ENCODE measurements at regions not wholly inside any gene's neighbourhood (a gene's known extent, or its start where the extent isn't known, plus 50 kb on each side); places are given as distances from the start of the nearest gene placed in this dataset.
"Not testable (repeated sequence)": the region's sequence is repeated elsewhere in the genome, so short reads cannot be mapped to it uniquely, and the experiment has no call there.

DNA sequence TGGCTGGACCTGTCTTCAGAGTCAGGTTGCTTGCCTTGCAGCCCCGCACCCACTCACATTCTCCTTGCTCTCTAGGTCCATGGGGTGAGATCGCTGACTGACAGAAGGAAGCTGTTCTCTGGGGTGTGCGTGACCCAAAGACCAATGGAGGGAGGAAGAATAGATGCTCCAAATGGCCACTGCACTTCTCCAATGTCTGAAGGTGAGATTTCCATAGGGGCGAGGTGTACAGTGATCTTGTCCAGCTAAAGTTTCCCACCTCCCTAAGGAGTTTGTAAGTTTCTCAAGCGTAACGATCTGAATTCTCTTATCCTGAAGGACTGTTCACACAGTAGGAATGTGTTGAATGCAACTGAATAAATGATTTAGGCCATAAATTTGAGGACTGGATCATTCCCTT lies 211.9 kb upstream of the IRF2BP2 start:
- Histone ChIP-seq H3K27ac (no peak overlapping the region), H3K4me3 (no peak overlapping the region)
- no peak for DNase-seq (ENCODE audit: low spot score)
- TF ChIP-seq, protein P1, sequence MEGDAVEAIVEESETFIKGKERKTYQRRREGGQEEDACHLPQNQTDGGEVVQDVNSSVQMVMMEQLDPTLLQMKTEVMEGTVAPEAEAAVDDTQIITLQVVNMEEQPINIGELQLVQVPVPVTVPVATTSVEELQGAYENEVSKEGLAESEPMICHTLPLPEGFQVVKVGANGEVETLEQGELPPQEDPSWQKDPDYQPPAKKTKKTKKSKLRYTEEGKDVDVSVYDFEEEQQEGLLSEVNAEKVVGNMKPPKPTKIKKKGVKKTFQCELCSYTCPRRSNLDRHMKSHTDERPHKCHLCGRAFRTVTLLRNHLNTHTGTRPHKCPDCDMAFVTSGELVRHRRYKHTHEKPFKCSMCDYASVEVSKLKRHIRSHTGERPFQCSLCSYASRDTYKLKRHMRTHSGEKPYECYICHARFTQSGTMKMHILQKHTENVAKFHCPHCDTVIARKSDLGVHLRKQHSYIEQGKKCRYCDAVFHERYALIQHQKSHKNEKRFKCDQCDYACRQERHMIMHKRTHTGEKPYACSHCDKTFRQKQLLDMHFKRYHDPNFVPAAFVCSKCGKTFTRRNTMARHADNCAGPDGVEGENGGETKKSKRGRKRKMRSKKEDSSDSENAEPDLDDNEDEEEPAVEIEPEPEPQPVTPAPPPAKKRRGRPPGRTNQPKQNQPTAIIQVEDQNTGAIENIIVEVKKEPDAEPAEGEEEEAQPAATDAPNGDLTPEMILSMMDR (IDR thresholded peaks at IDR 0.05): no peak

DNA sequence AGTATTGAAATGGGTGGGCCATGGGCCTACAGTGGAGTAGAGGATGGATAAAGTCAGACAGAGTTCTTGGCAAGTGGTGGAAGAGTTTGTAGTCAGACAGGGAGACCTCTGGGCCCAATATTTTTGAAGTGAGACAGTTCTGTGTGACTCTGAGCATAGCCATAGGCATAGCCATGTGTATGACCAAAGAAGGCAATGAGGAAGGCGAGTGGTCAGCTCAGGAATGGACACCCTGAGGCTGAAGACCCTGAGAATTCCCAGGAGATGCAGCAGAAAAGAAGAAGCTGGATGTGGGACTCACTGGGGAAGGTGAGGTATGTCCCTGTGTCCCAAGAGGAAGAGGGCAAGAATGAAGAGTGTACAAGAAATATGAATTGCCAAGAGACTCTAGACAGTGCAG lies 210.6 kb upstream of the IRF2BP2 start:
- TF ChIP-seq, protein P1 (IDR thresholded peaks at IDR 0.05): no peak
- Histone ChIP-seq H3K27ac (no peak overlapping the region), H3K4me3 (no peak overlapping the region)
- no peak for DNase-seq (ENCODE audit: low spot score)

DNA sequence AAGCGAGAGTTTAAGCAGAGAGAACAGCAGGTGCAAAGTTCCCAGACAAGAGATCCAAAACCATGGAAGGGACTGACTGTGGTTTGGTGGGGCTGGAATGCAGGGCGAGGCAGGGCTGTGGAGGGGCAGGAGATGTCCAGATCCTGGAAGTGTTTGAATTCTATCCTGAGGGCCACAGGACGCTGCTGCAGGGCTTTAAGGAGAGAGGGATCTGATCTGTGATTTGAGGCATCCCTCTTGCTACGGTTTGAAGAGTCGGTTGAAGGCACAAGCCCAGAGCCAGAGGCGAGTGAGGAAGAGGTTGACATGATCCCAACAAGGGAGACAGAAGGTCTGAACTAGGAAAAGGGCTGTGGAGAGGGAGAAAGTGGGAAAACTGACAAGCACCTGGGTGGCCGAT lies 209.9 kb upstream of the IRF2BP2 start:
- H3K4me3 ChIP-seq; DNase-seq (ENCODE audit: low spot score); H3K27ac ChIP-seq: not testable (repeated sequence)

DNA sequence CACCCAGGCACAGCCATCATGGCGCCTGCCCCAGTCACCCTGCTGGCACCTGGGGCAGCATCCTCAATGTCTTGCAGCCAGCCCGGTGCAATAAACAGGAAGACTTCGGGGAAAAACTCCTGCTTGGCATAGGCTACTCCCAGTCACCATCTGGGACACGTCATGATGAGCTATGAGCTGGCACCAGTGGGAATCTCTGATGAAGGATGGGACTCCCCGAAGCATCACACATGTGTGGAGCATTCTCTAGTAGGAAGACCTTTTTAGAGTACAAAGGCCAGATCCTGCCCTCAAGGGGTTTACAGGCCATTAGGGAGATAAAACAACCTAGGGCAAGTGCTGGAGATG lies 208.0 kb upstream of the IRF2BP2 start:
- not testable (repeated sequence) for DNase-seq (ENCODE audit: low spot score); H3K4me3 ChIP-seq
- H3K27ac ChIP-seq: peak overlapping the region in 1 of 2 donors; percentile 71

DNA sequence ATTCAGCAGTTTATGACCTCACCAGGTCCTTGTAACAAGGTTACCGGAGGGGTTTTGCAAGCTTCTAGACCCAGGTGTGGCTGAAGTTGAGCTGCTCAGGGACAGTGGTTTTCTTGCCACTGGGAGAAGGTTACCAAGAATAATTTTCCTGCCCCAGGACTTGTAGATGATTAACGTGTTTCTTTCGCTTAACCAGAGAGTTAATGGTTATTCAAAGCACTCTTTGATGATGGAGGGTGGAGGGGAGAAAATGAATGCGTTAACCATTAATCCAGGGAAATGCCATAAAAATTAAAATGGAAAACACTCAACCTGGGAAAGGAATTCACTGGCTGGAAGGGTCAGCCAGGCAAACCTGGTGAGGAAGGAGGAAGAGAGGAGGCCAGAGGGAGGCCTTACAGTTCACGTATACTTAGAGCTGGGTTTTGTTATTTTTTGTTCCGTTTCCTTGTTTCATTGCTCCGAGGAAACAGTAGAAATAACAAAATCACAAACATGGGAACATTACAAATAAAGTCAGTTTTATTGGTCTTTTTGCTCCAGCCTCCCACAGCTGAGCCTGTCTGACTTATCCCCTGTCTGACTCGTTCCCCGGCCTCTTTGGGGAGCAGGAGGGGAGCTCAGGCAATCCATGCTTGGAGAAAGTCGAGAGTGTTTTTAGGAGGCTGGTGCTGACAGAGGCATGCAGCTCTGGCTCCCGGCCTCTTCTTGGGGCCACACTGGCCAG lies 207.5 kb upstream of the IRF2BP2 start:
- DNase-seq (ENCODE audit: low spot score); H3K4me3 ChIP-seq: not testable (repeated sequence)
- H3K27ac ChIP-seq: peak overlapping the region in 1 of 2 donors; percentile 71

DNA sequence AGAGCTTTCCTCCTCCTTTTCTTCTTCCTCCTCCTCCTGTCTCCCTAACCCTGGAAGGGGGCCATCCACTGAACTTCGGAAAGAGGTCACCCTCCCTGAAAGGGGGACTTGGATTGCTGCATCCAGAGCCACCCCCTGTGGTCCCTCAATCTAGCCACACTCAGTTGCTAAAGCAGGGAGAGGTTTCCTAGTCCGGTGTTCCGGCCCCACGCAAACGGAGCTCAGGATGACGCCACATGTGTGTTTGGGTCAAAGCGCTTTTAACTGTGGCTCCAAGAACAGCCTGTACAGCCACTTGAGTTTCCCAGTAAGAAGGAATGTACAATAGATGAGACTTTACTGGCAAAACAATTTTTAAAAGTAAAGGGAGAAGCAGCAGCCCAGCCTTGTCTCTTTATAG lies 206.9 kb upstream of the IRF2BP2 start:
- Histone ChIP-seq H3K4me3 (peak overlapping the region; percentile 44), H3K27ac (peak overlapping the region in 1 of 2 donors; percentile 71)
- not testable (repeated sequence) for DNase-seq (ENCODE audit: low spot score)

DNA sequence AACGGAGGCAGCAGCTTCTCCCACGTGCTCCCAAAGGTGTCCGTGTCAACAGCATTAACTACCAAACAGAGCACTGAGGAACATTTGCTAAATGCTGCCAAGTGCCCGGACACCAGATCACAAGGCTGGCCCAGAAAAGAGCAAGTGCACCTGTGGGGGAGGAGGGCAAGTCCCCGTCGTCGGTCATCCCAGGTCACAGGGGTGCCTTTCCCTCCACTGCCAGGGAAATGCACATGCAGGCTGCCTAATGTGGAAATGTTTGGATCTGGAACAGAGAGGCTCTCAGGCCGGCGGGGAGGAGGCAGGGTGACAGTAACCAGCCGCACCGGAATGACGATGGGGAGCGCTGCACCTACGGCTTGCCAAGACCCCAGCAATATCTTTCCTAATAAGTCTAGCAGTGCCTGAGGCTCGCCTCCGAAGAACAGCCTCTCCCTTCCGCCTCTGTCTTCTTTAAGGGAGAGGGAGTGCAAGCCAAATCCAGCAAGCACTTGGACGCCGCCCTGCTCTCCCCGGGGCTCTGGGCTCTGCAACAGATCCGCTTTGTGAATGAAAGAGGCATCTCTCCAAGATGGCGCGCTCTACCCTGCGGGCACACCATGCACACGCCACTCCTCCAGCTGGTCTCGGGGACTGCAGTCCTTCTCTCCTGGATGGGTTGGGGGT lies 206.3 kb upstream of the IRF2BP2 start:
- Histone ChIP-seq H3K4me3 (peak overlapping the region; percentile 44), H3K27ac (peak overlapping the region in 1 of 2 donors; percentile 71)
- DNase-seq (ENCODE audit: low spot score): not testable (repeated sequence)

DNA sequence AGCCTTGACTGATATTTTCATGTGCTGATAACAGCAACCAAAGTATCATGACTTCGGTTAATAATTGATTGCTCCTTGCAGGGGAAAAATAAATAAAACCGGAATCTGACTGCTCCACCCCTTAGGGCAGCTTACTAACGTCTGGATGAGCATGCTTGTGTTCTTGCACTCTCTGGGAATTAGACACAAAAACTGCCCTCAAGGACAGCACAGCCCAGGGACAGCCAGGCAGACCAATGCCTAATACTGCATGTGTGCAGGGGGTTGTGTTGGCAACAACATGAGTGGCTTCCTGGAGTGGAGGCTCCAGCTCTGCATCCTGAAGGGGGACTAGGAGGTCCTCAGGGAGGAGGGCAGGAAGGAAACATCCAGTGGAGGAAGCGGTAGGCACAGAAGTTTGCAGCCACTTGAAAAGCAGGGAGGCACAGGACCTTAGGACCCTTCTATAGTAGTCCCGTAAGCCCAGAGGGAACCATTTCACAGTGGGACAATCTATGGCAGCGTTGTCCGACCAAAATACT lies 205.4 kb upstream of the IRF2BP2 start:
- not testable (repeated sequence) for H3K4me3 ChIP-seq; H3K27ac ChIP-seq; DNase-seq (ENCODE audit: low spot score)

DNA sequence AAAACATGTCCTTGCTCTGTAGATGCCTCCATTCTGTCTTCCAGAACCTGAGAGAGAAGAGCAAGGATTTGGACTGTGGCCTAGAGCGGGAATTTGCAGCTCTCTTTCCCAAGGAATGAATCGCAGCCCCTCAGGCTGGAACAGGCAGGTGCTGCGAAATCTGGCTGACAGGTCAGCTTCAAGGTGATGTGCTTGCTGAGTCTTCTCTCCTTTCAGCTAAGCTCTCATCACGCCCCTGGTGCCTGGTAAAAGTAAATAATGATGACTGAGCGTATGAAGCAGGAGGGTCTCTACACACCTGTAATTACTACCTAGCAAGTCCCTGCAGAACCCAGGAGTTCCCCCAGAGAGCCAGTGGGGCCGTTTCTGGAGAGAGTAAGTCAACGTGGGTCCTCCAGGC lies 204.3 kb upstream of the IRF2BP2 start:
- not testable (repeated sequence) for DNase-seq (ENCODE audit: low spot score); H3K27ac ChIP-seq; H3K4me3 ChIP-seq

DNA sequence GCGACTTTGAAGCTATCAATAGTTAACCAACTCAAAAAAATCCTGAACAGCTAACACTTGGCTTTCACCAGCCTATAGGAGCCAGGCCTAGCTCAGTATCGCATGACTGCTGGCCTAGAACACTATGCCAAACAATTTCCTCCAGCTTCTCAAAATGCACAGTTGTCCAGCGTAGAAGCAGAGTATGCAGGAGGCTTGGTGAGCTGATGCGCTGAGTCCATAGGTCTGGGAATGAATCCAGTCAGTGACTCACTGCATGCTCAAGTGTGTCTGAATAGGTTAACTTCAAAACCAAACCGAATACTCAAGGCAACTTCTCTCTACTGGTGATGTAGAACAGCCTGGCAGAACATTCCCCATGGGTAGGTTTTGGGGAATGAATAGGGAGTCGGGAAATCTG lies 201.8 kb upstream of the IRF2BP2 start:
- H3K27ac ChIP-seq; H3K4me3 ChIP-seq; DNase-seq (ENCODE audit: low spot score): not testable (repeated sequence)

DNA sequence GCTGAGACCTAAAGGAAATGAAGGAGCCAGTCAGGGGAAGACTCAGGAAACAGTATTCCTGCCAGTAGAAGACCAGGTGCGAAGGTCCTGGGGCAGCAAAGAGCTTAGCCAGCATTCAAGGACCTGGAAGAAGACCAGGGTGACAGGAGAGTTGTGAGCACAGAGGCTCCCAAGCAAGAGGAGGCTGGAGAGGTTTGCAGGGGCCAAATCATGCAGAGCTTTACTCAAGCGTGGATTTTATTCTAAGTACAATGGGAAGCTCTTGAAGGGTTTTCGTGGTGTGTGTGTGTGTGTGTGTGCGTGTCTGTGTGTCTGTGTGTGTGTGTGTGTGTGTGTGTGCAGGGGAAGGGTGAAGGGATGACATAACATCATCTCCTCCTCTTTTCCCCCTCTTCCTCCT lies 200.7 kb upstream of the IRF2BP2 start:
- not testable (repeated sequence) for H3K4me3 ChIP-seq; H3K27ac ChIP-seq; DNase-seq (ENCODE audit: low spot score)

DNA sequence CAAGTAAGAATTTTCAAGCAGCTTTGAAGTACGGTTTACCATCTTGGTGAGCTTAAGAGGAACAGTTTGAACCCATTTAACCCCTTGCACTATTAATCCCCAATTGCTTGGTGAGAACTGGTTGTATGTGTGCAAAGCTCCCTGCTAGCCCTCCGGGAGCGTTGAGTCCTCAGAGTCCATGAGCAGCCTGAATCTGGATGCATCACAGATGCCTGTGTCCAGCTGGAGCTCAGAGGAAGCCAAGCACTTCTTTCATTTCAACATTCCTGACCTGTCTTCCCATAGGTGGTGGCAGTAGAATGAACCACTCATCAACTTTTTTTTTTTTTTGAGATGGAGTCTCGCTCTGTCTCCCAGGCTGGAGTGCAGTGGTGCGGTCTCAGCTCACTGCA lies 199.9 kb upstream of the IRF2BP2 start:
- not testable (repeated sequence) for DNase-seq (ENCODE audit: low spot score)
- H3K27ac ChIP-seq: peak overlapping the region in 1 of 2 donors; percentile 82
- H3K4me3 ChIP-seq: peak overlapping the region; percentile 60

DNA sequence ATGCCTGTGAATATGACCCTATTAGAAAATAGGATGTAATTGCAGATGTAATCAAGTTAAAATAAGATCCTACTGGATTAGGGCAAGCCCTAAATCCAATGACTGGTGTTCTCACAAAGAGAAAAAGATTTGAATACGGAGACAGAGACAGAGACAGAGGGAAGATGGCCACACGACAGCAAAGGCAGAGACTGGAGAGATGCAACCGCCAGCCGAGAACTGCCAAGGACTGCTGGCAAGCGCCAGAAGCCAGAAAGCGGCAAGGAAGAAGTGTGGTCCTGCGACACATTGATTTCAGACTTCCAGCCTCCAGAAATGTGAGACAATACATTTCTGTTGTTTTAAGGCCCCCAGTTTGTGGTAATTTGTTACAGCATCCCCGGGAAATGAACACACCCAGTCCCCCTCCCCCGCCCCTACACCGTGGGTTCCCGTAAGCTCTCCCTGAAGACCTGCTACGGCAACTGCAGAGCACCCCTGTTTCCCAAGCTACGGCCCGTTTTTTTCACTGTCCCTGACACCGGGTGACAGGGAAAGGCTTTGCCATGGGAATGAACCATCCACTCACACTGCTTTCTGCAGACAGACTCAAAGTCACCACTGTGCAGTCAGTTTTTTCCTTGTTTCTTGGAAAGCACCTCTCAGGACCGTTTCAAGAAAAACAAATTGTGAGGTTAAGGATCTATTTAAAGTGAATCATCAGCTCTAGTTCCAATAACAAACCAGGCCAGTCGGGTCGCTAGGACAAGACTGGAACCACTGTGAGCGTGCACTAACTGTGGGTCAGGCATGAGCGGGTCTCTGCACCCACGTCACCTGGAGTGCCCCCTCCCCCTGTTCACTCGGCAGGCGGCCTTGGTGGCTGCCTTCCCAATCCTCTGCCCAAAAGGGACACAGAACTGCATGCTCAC lies 199.2 kb upstream of the IRF2BP2 start:
- Histone ChIP-seq H3K27ac (peak overlapping the region in 1 of 2 donors; percentile 82), H3K4me3 (peak overlapping the region; percentile 60)
- DNase-seq (ENCODE audit: low spot score): peak; percentile 79

DNA sequence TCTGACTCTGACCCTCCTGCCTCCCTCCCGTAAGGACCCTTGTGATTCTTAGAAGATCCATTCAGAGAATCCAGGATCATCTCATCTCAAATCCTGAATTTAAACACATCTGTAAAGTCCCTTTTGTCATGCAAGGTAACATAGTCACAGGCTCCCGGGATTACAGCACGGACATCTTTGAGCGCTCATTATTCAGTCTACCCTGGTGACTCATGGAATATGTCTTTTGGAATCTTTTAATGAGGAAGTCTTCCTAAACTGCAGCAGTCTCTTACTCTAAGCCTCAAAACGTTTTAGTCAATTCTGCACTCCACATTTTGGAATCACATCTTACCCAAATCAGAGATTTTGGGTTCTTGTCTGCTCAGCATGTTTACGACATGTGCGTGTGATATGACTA lies 198.5 kb upstream of the IRF2BP2 start:
- DNase-seq (ENCODE audit: low spot score); H3K4me3 ChIP-seq: not testable (repeated sequence)
- H3K27ac ChIP-seq: peak overlapping the region in 1 of 2 donors; percentile 54

DNA sequence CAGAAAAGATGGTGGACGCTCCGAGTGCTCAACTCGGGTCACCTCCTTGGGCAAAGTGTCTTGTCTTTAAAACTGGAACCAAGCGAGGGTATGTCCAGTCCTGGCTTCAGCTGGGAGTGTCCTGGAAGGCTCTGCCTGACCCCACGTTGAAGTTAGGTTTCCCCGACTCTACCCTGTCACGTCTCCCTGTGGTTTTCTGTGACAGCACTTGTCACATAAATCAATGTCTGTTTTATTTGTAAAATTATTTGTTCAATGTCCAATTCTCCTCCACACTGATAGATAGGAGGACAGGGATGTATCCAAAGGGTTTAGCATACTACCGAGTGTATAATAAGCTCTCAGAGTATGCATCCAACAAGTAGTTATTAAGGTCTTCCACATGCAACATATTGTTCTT lies 197.7 kb upstream of the IRF2BP2 start:
- not testable (repeated sequence) for H3K27ac ChIP-seq; DNase-seq (ENCODE audit: low spot score); H3K4me3 ChIP-seq

DNA sequence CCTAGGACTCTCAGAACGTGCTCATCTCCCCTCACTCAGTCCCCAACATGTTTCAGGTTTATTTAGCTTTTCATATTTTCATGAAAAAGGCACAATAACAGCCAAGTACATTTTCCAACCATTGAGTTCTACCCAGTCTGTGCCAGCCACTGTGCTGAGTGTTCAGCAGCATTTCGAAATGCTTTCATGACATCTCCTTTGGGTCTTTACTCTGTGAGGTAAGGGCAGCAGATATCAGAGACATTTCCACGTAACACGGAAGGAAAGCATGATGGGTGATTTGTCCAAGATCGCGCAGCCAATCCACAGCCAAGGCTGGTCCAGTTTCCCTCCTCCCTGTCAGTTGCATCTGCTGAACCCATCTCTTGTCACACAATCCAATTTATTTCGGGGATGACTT lies 192.6 kb upstream of the IRF2BP2 start:
- not testable (repeated sequence) for H3K4me3 ChIP-seq, H3K27ac ChIP-seq
- DNase-seq (ENCODE audit: low spot score): peak; percentile 33
